ENCODE measurements at regions not wholly inside any gene's neighbourhood (a gene's known extent, or its start where the extent isn't known, plus 50 kb on each side); places are given as distances from the start of the nearest gene placed in this dataset.
A peak's percentile ranks its signal among the peaks of the same experiment; 100 is the strongest.

- H3K27ac ChIP-seq: no peak overlapping the region
- no peak for TF ChIP-seq ZFX (IDR thresholded peaks at IDR 0.05; ENCODE audit: borderline replicate concordance)
- no peak for TF ChIP-seq CTCF (IDR thresholded peaks at IDR 0.05)
Observed at GRCh38 chr10:57743711-57744110, 524.0 kb downstream of the IPMK start.

- no peak overlapping the region for H3K27ac ChIP-seq
- no peak for TF ChIP-seq ZFX (IDR thresholded peaks at IDR 0.05; ENCODE audit: borderline replicate concordance)
- TF ChIP-seq CTCF (IDR thresholded peaks at IDR 0.05): no peak
Observed at GRCh38 chr10:57741751-57742150, 525.9 kb downstream of the IPMK start.

GRCh38 chr10:57723305-57723704 lies 544.4 kb downstream of the IPMK start:
- TF ChIP-seq ZFX (IDR thresholded peaks at IDR 0.05; ENCODE audit: borderline replicate concordance) (no peak), CTCF (IDR thresholded peaks at IDR 0.05) (no peak)
- no peak overlapping the region for H3K27ac ChIP-seq

- TF ChIP-seq CTCF (IDR thresholded peaks at IDR 0.05): peak; percentile 68
- TF ChIP-seq ZFX (IDR thresholded peaks at IDR 0.05; ENCODE audit: borderline replicate concordance): no peak
- no peak overlapping the region for H3K27ac ChIP-seq
Observed at GRCh38 chr10:57716884-57717283, 550.8 kb downstream of the IPMK start.

GRCh38 chr10:57715233-57715632 lies 552.5 kb downstream of the IPMK start:
- no peak overlapping the region for H3K27ac ChIP-seq
- no peak for TF ChIP-seq CTCF (IDR thresholded peaks at IDR 0.05)
- TF ChIP-seq ZFX (IDR thresholded peaks at IDR 0.05; ENCODE audit: borderline replicate concordance): no peak

GRCh38 chr10:57707300-57707658 lies 560.4 kb downstream of the IPMK start:
- no peak for TF ChIP-seq ZFX (IDR thresholded peaks at IDR 0.05; ENCODE audit: borderline replicate concordance)
- no peak for TF ChIP-seq CTCF (IDR thresholded peaks at IDR 0.05)
- H3K27ac ChIP-seq: no peak overlapping the region

GRCh38 chr10:57706576-57707299 lies 561.0 kb downstream of the IPMK start:
- H3K27ac ChIP-seq: no peak overlapping the region

More at GRCh38 chr10:57706576-57707299, 561.0 kb downstream of the IPMK start:
- TF ChIP-seq ZFX (IDR thresholded peaks at IDR 0.05; ENCODE audit: borderline replicate concordance): no peak
- no peak for TF ChIP-seq CTCF (IDR thresholded peaks at IDR 0.05)

Measured in 22Rv1 (cell line).